SJSA1 (cell line): ENCODE measurements at regions not wholly inside any gene's neighbourhood (a gene's known extent, or its start where the extent isn't known, plus 50 kb on each side); places are given as distances from the start of the nearest gene placed in this dataset.

ENCODE experiments used
- DNase-seq, 2 experiments: peaks; one replicate each; pipeline ENCODE4 v3.0.0-alpha.2; 2015 to 2020; ENCODE audit warnings: low spot score in 2 of 2, low read depth in 1 of 2
- H3K27ac ChIP-seq: fragments of 250-450 bp; sonication (Bioruptor Pico); 2 replicates; pipeline ENCODE4 v1.5.1; 2020; ENCODE audit warnings: mild to moderate bottlenecking, moderate library complexity
- H3K27me3 ChIP-seq: fragments of 250-450 bp; sonication (Bioruptor Pico); replicated peaks from 2 replicates; pipeline ENCODE4 v1.5.1; 2020; ENCODE audit warnings: mild to moderate bottlenecking, moderate library complexity
- H3K36me3 ChIP-seq: fragments of 250-450 bp; sonication (Bioruptor Pico); 2 replicates; pipeline ENCODE4 v1.5.1; 2020; ENCODE audit warnings: mild to moderate bottlenecking
- H3K4me1 ChIP-seq: fragments of 250-450 bp; sonication (Bioruptor Pico); replicated peaks from 2 replicates; pipeline ENCODE4 v1.6.1; 2021; ENCODE audit warnings: mild to moderate bottlenecking
- H3K4me3 ChIP-seq: fragments of 250-450 bp; sonication (Bioruptor Pico); 2 replicates; pipeline ENCODE4 v1.5.1; 2020; ENCODE audit warnings: mild to moderate bottlenecking
- H3K9me3 ChIP-seq: fragments of 250-450 bp; sonication (Bioruptor Pico); replicated peaks from 2 replicates; pipeline ENCODE4 v1.5.1; 2020; ENCODE audit warnings: mild to moderate bottlenecking

- Histone ChIP-seq H3K4me1 (no peaks in the 10 kb centered on the region), H3K27ac (no peak overlapping the region), H3K4me3 (no peak overlapping the region), H3K9me3 (no peaks in the 10 kb centered on the region), H3K27me3 (no peaks in the 10 kb centered on the region), H3K36me3 (no peaks in the 10 kb centered on the region)
- no peak for DNase-seq
Measured at GRCh38 chr2:126303113-126303512, 352.8 kb upstream of the GYPC start.

GRCh38 chr2:126304154-126304553, 351.8 kb upstream of the GYPC start:
- no peaks in the 10 kb centered on the region for H3K36me3 ChIP-seq
- H3K4me3 ChIP-seq = no peak overlapping the region
- no peaks in the 10 kb centered on the region for H3K4me1 ChIP-seq
- H3K27ac ChIP-seq = no peak overlapping the region
- no peaks in the 10 kb centered on the region for H3K9me3 ChIP-seq
- DNase-seq = no peak
- no peaks in the 10 kb centered on the region for H3K27me3 ChIP-seq

DNA sequence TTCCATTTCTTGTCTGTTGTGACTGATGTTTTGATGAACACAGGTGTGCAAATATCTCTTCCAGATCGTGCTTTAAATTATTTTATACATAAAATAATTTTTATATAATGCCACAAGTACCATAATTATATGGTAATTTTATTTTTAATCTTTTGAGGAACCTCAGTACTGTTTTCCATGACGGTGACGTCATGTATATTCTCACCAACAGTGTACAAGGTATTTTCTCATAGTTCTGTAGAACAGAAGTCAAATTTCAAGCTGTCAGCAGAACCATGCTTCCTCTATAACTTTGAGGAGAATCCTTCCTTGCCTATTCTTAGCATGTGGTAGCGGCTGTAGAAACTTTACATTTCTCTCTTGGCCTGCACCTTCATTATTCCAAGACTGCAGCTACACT, 349.4 kb upstream of the GYPC start:
- no peaks in the 10 kb centered on the region for H3K27me3 ChIP-seq
- DNase-seq = no peak
- H3K9me3 ChIP-seq = no peaks in the 10 kb centered on the region
- no peaks in the 10 kb centered on the region for H3K4me1 ChIP-seq
- no peaks in the 10 kb centered on the region for H3K36me3 ChIP-seq
- no peak overlapping the region for H3K27ac ChIP-seq
- H3K4me3 ChIP-seq = no peak overlapping the region

- Histone ChIP-seq H3K36me3 (no peaks in the 10 kb centered on the region), H3K4me3 (no peak overlapping the region), H3K4me1 (no peaks in the 10 kb centered on the region), H3K27ac (no peak overlapping the region), H3K27me3 (no peaks in the 10 kb centered on the region), H3K9me3 (no peaks in the 10 kb centered on the region)
- no peak for DNase-seq
Measured at GRCh38 chr2:126307740-126308139, 348.2 kb upstream of the GYPC start.

- no peaks in the 10 kb centered on the region for H3K9me3 ChIP-seq
- no peak overlapping the region for H3K27ac ChIP-seq
- no peaks in the 10 kb centered on the region for H3K4me1 ChIP-seq
- H3K4me3 ChIP-seq = no peak overlapping the region
- no peaks in the 10 kb centered on the region for H3K27me3 ChIP-seq
- DNase-seq = no peak
- no peaks in the 10 kb centered on the region for H3K36me3 ChIP-seq
Measured at GRCh38 chr2:126309185-126309584, 346.8 kb upstream of the GYPC start.

DNA sequence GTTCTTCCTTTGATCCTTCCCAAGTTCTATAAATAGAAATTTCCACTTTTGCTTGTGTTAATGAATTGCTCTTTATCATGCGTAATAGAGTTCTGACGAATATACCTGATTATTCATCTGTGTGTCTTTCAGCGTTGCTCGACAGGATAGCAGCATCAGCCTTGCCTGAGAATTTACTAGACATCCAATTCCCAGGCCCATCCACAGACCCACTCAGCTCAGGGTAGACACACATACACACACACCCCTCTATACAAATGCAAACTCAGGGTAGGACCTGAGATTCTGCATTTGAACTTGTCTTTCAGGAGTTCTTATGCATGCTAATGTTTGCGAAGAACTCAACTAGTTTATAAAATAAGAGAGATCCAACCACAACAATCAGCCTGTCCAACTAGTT, 343.4 kb upstream of the GYPC start:
- no peak for DNase-seq
- Histone ChIP-seq H3K9me3 (no peaks in the 10 kb centered on the region), H3K4me3 (no peak overlapping the region), H3K4me1 (no peaks in the 10 kb centered on the region), H3K36me3 (no peaks in the 10 kb centered on the region), H3K27me3 (no peaks in the 10 kb centered on the region), H3K27ac (no peak overlapping the region)

- no peaks in the 10 kb centered on the region for H3K27me3 ChIP-seq
- H3K36me3 ChIP-seq = no peaks in the 10 kb centered on the region
- no peaks in the 10 kb centered on the region for H3K4me1 ChIP-seq
- H3K9me3 ChIP-seq = no peaks in the 10 kb centered on the region
- no peak for DNase-seq
- no peak overlapping the region for H3K4me3 ChIP-seq
- H3K27ac ChIP-seq = no peak overlapping the region
Measured at GRCh38 chr2:126315828-126316227, 340.1 kb upstream of the GYPC start.

GRCh38 chr2:126317790-126318431, 338.0 kb upstream of the GYPC start:
- Histone ChIP-seq H3K27me3 (no peaks in the 10 kb centered on the region), H3K4me1 (no peaks in the 10 kb centered on the region), H3K9me3 (no peaks in the 10 kb centered on the region), H3K36me3 (no peaks in the 10 kb centered on the region), H3K4me3 (no peak overlapping the region), H3K27ac (no peak overlapping the region)
- DNase-seq = no peak

DNA sequence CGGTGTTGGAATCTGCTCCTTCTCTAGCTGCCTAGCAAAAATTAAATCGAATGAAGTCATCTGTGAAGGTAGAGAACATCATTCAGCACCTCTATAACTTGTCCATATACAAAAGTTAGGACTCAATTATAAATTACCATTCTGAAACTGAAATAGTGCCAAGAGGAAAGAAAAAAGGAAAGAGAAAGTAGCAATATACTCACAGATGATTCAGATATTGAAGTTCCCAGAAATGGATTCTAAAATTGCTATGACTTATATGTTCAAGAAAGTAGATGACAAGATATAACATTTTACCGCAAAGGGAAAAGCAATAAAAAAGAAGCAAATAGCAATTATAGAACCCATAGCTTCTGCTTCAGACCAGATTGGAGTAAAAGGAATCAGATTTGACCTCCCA, 333.6 kb upstream of the GYPC start:
- no peak for DNase-seq
- no peaks in the 10 kb centered on the region for H3K36me3 ChIP-seq
- H3K27ac ChIP-seq = no peak overlapping the region
- H3K4me3 ChIP-seq = no peak overlapping the region
- no peaks in the 10 kb centered on the region for H3K27me3 ChIP-seq
- H3K4me1 ChIP-seq = no peaks in the 10 kb centered on the region
- H3K9me3 ChIP-seq = no peaks in the 10 kb centered on the region

GRCh38 chr2:126325202-126325601, 330.8 kb upstream of the GYPC start:
- no peaks in the 10 kb centered on the region for H3K27me3 ChIP-seq
- no peak overlapping the region for H3K27ac ChIP-seq
- H3K36me3 ChIP-seq = no peaks in the 10 kb centered on the region
- H3K9me3 ChIP-seq = no peaks in the 10 kb centered on the region; the same call in 1 of the 2 replicates
- H3K4me3 ChIP-seq = no peak overlapping the region
- DNase-seq = no peak
- no peaks in the 10 kb centered on the region for H3K4me1 ChIP-seq

DNA sequence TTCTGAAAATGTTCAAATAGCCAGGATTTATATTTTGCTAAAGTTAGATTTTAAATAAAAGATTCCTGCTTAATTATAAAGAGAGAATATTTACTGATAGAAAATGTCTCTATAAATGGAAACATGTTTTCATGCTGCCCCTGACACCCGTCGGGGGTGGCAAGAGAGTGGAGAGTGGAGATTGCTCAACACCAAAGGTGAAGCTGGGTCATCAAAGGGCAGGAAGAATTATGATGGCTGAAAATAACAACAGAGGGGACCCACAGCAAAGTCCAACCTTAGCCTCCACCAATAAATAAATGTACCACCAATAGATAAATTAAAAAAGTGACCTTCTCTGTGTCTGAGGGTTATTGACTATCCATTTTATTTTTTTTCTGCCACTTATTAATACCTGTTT, 326.8 kb upstream of the GYPC start:
- H3K36me3 ChIP-seq = no peaks in the 10 kb centered on the region
- no peak overlapping the region for H3K4me3 ChIP-seq
- no peak for DNase-seq
- H3K4me1 ChIP-seq = no peaks in the 10 kb centered on the region
- no peak overlapping the region for H3K27ac ChIP-seq
- no peaks in the 10 kb centered on the region; the same call in 1 of the 2 replicates for H3K9me3 ChIP-seq
- no peaks in the 10 kb centered on the region for H3K27me3 ChIP-seq

DNA sequence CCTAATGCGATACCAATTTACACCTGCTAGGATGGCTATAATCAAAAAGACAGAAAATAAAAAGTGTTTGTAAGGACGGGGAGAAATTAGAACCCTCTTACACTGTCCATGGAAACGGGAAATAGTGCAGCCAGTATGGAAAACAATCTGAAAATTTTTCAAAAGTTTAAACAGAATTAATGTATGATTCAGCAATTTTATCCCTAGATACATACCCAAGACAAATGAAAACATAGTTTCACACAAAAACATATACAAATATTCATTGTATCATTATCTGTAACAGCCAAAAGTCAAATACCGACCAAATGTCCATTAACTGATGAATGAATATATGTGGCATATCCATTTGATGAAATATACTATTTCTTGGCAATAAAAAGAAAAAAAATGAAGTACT, 313.5 kb upstream of the GYPC start:
- no peaks in the 10 kb centered on the region for H3K27me3 ChIP-seq
- no peak overlapping the region for H3K27ac ChIP-seq
- no peaks in the 10 kb centered on the region for H3K9me3 ChIP-seq
- no peaks in the 10 kb centered on the region for H3K36me3 ChIP-seq
- no peak overlapping the region for H3K4me3 ChIP-seq
- no peak for DNase-seq
- no peaks in the 10 kb centered on the region for H3K4me1 ChIP-seq

GRCh38 chr2:126343136-126343535, 312.8 kb upstream of the GYPC start:
- DNase-seq = no peak
- no peak overlapping the region for H3K4me3 ChIP-seq
- H3K27me3 ChIP-seq = no peaks in the 10 kb centered on the region
- no peaks in the 10 kb centered on the region for H3K4me1 ChIP-seq
- H3K36me3 ChIP-seq = no peaks in the 10 kb centered on the region
- no peaks in the 10 kb centered on the region for H3K9me3 ChIP-seq
- no peak overlapping the region for H3K27ac ChIP-seq

GRCh38 chr2:126344493-126344892, 311.5 kb upstream of the GYPC start:
- no peaks in the 10 kb centered on the region for H3K4me1 ChIP-seq
- no peaks in the 10 kb centered on the region for H3K36me3 ChIP-seq
- no peak overlapping the region for H3K27ac ChIP-seq
- H3K27me3 ChIP-seq = no peaks in the 10 kb centered on the region
- no peaks in the 10 kb centered on the region for H3K9me3 ChIP-seq
- H3K4me3 ChIP-seq = no peak overlapping the region
- no peak for DNase-seq

- Histone ChIP-seq H3K9me3 (no peaks in the 10 kb centered on the region), H3K27me3 (no peaks in the 10 kb centered on the region), H3K27ac (no peak overlapping the region), H3K36me3 (no peaks in the 10 kb centered on the region), H3K4me3 (no peak overlapping the region), H3K4me1 (no peaks in the 10 kb centered on the region)
- no peak for DNase-seq
Measured at GRCh38 chr2:126345691-126346090, 310.3 kb upstream of the GYPC start.
